HL-60 (cell line): ENCODE measurements at regions not wholly inside any gene's neighbourhood (a gene's known extent, or its start where the extent isn't known, plus 50 kb on each side); places are given as distances from the start of the nearest gene placed in this dataset.
A peak's percentile ranks its signal among the peaks of the same experiment; 100 is the strongest.

ENCODE experiments used
- DNase-seq, 2 experiments: peaks; one replicate each; pipeline ENCODE4 v3.0.0-alpha.2; 2010 to 2020; ENCODE audit warnings: low read depth in 1 of 2, low spot score in 1 of 2
- H3K27ac ChIP-seq: fragments of 250-450 bp; sonication (Bioruptor Pico); replicated peaks from 2 replicates; pipeline ENCODE4 v1.5.1; 2020; ENCODE audit warnings: mild to moderate bottlenecking, moderate library complexity
- H3K27me3 ChIP-seq: fragments of 250-450 bp; sonication (Bioruptor Pico); 2 replicates; pipeline ENCODE4 v1.5.1; 2021; ENCODE audit warnings: mild to moderate bottlenecking, moderate library complexity; ENCODE audit not compliant: insufficient read depth, poor library complexity, severe bottlenecking
- H3K4me3 ChIP-seq: replicated peaks from 2 replicates; pipeline ENCODE4 v1.5.1; 2011; ENCODE audit warnings: mild to moderate bottlenecking, control low read depth, low read length; ENCODE audit not compliant: insufficient read depth
- GABPA ChIP-seq: IDR thresholded peaks from 2 replicates; pipeline ENCODE4 v1.6.1; 2012; ENCODE audit warnings: low read depth
- POLR2AphosphoS5 ChIP-seq: IDR thresholded peaks from 2 replicates; pipeline ENCODE4 v1.6.1; 2012; ENCODE audit warnings: low read depth
- SPI1 ChIP-seq: IDR thresholded peaks from 2 replicates; pipeline ENCODE4 v1.6.1; 2012; ENCODE audit warnings: low read depth, mild to moderate bottlenecking, borderline replicate concordance
- TF ChIP-seq, protein P1 (sequence below): IDR thresholded peaks from 2 replicates; pipeline ENCODE4 v1.6.1; 2012; ENCODE audit warnings: low read depth; ENCODE audit not compliant: insufficient replicate concordance
- TF ChIP-seq, protein P2 (sequence below): IDR thresholded peaks from one replicate; pipeline ENCODE4 v1.5.1; 2011; ENCODE audit warnings: low read length, control low read depth, inconsistent platforms; ENCODE audit not compliant: insufficient read depth

- H3K27me3 ChIP-seq: no peaks in the 10 kb centered on the region
- no peak overlapping the region for H3K27ac ChIP-seq
- H3K4me3 ChIP-seq: no peak overlapping the region
- TF ChIP-seq, protein P1, sequence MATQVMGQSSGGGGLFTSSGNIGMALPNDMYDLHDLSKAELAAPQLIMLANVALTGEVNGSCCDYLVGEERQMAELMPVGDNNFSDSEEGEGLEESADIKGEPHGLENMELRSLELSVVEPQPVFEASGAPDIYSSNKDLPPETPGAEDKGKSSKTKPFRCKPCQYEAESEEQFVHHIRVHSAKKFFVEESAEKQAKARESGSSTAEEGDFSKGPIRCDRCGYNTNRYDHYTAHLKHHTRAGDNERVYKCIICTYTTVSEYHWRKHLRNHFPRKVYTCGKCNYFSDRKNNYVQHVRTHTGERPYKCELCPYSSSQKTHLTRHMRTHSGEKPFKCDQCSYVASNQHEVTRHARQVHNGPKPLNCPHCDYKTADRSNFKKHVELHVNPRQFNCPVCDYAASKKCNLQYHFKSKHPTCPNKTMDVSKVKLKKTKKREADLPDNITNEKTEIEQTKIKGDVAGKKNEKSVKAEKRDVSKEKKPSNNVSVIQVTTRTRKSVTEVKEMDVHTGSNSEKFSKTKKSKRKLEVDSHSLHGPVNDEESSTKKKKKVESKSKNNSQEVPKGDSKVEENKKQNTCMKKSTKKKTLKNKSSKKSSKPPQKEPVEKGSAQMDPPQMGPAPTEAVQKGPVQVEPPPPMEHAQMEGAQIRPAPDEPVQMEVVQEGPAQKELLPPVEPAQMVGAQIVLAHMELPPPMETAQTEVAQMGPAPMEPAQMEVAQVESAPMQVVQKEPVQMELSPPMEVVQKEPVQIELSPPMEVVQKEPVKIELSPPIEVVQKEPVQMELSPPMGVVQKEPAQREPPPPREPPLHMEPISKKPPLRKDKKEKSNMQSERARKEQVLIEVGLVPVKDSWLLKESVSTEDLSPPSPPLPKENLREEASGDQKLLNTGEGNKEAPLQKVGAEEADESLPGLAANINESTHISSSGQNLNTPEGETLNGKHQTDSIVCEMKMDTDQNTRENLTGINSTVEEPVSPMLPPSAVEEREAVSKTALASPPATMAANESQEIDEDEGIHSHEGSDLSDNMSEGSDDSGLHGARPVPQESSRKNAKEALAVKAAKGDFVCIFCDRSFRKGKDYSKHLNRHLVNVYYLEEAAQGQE: no peak
- no peak for TF ChIP-seq POLR2AphosphoS5
- TF ChIP-seq GABPA: no peak
- no peak for TF ChIP-seq SPI1
- TF ChIP-seq, protein P2, sequence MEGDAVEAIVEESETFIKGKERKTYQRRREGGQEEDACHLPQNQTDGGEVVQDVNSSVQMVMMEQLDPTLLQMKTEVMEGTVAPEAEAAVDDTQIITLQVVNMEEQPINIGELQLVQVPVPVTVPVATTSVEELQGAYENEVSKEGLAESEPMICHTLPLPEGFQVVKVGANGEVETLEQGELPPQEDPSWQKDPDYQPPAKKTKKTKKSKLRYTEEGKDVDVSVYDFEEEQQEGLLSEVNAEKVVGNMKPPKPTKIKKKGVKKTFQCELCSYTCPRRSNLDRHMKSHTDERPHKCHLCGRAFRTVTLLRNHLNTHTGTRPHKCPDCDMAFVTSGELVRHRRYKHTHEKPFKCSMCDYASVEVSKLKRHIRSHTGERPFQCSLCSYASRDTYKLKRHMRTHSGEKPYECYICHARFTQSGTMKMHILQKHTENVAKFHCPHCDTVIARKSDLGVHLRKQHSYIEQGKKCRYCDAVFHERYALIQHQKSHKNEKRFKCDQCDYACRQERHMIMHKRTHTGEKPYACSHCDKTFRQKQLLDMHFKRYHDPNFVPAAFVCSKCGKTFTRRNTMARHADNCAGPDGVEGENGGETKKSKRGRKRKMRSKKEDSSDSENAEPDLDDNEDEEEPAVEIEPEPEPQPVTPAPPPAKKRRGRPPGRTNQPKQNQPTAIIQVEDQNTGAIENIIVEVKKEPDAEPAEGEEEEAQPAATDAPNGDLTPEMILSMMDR: no peak
- DNase-seq: no peak
Observed at GRCh38 chr5:124929000-124929399, 182.6 kb upstream of the ZNF608 start.

- no peak for DNase-seq
- TF ChIP-seq, protein P2: no peak
- TF ChIP-seq GABPA (no peak), SPI1 (no peak), POLR2AphosphoS5 (no peak)
- TF ChIP-seq, protein P1: no peak
- Histone ChIP-seq H3K4me3 (no peak overlapping the region), H3K27me3 (no peaks in the 10 kb centered on the region), H3K27ac (no peak overlapping the region)
Observed at GRCh38 chr5:124932791-124933600, 186.6 kb upstream of the ZNF608 start.

DNA sequence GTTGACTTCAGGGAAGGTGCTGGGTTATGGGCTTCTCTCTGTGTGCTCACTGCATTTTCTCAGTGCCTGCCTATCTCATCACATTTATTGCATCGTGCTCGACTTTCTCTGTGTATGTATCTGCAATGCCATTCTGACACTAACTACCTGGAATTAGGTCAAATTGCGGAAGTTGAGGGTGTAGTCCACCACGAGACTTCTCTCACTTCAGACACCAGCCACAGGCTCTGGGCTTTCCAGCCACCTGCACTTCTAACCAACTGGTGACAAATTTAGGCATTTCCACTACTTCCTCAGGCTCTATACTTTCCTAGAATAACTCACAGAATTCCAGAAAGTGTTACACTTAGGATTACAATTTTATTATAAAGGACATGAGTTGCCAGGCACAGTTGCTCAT is 188.6 kb upstream of the ZNF608 start:
- peak in 1 of 2 experiments; percentile 1 for DNase-seq
- H3K27ac ChIP-seq: no peak overlapping the region

More for the DNA sequence above, 188.6 kb upstream of the ZNF608 start:
- H3K27me3 ChIP-seq: no peaks in the 10 kb centered on the region
- no peak; the same call in 1 of the 2 replicates for TF ChIP-seq SPI1
- TF ChIP-seq, protein P1: no peak
- TF ChIP-seq, protein P2: no peak
- TF ChIP-seq GABPA: no peak
- no peak for TF ChIP-seq POLR2AphosphoS5
- no peak overlapping the region for H3K4me3 ChIP-seq
